Left renal pelvis (tissue), 4 donors: ENCODE measurements at regions not wholly inside any gene's neighbourhood (a gene's known extent, or its start where the extent isn't known, plus 50 kb on each side); places are given as distances from the start of the nearest gene placed in this dataset.

Source experiments
- DNase-seq, 4 donors: peaks; one replicate each; pipeline ENCODE4 v3.0.0-alpha.2; 2013; ENCODE audit warnings: low read depth in 4 of 4, low spot score in 3 of 4

DNA sequence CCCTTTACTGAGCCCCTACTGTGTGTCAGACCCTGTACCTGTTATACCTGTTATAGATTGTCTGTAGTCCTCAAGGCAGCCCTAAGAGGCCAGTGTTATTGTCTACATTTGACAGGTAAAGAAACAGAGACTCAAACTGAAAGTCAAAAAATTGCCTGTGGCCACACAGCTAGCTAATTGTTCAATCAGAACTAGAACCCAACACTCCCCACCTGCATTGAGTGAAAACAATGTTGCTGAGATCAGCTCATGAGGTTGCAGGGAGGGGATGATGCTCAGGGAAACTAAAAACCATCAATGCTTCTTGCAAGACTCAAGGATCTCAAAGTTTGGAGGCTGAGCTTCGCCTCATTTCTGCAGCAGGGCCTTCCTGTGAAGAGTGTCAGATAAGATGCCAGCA is 109.5 kb upstream of the LMO4 start:
- no peak for DNase-seq

DNA sequence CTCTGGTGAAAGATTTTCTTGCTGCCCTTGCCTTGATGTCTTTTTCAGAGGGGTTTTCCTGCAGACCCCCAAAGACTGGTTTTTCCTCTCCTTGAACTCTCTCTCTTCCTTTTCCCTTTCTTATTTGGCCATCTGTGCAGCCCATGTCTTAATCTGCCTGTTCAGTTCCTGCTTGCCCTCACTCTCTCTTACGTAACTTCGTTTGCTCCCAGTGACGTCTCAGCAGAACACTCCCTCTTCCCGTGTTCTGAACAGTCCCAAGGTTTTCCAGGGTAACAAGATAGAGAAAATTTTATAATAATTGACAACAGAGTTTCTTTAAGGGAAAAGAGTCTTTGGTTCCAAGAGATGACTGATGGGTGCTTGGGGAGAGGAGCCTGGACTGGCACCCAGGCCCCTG is 109.1 kb upstream of the LMO4 start:
- DNase-seq = no peak

DNA sequence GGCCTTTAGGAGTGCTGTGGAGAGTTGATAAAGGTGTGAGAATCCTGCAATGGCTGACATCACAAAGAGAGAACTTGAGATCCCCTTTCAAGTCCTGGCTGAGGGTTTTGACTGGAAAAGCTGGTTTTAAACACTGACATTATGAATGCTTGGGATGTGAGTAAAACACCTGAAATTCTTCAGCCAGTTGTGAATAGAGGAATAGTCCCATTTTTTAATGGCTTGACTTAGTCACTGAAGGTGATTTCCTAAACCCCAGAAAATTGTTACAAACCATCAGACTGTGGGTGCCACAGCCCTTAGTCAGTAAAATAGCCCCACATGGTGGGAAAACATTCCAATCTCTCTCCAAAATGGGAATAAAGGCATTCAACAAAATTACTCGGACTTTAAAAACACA is 107.7 kb upstream of the LMO4 start:
- DNase-seq = no peak

DNA sequence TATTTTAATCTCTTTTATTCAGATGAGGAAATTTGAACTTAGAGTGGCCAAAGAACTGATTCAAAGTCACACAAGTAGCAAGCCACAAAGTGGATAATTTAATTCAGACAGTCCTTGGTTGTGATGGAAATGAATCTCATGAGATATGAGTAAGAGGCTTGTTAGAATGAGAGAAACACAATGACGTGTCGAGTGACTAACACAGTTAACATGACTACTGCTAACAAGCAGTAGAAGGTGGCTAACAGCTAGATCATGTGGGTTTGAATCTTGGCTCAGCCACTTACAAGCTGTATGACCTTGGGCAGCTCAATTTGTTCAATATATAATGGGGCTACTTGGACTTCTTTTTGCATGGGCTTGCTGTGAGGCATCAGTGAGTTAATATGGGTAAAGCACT is 104.5 kb upstream of the LMO4 start:
- no peak for DNase-seq

DNA sequence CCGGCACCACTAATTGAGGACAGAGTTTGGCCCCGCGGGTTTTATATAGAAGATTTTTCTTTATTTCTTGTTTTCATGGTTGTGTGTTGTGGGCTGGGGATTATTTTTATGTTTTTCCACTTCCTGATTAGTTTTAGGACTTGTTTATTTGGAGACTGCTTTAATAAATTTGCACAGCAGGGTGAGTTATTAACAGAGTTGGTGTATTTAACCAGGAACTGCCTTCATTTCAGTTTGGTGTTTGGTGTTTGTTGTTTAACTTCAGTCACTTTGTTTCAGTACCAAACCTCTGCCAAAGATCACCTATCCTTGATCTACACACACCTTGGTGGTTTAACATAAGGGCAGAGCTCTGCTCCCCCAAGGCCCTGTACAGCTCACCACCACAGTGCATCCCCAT is 103.5 kb upstream of the LMO4 start:
- DNase-seq = no peak

DNA sequence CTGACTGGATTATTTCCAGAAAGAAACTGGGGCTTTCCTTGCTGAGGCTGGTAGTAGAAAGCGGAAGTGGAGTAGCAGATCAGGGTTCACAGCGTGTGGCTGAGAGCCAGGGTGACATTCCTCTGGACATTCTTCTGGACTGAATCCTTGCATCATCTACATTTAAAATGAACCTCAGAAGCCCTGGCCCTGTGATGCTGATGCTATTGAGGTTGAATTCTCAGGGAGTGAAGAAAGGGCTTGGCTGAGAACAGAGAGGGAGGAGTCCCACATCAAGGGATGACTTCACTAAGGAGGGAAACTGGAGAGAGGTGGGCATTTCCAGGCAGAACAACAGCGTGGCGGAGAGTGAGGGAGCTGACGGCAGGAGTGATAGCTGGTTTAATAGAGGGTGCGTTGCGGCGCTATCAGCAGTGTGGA is 102.3 kb upstream of the LMO4 start:
- DNase-seq = peak; percentile 42 to 61 (median 53)

DNA sequence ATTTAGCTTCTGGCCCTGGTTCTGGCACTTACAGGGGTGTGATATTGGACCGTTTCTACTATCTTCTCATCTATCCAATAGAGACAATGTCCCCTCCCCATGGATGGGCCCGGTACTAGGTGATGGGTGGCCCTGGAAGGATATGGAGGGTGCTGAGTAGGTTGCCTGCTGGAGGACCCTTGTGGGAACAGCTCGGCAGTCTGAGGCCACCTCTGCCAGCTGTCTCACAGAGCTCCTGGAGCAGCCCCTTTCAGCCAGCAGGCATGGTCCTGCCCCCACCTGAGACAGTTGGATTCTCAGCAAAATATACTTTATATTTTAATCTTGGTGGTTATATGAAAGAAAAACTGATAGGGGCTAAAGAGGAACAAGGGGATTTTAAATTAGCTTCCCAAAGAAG is 101.0 kb upstream of the LMO4 start:
- no peak for DNase-seq

DNA sequence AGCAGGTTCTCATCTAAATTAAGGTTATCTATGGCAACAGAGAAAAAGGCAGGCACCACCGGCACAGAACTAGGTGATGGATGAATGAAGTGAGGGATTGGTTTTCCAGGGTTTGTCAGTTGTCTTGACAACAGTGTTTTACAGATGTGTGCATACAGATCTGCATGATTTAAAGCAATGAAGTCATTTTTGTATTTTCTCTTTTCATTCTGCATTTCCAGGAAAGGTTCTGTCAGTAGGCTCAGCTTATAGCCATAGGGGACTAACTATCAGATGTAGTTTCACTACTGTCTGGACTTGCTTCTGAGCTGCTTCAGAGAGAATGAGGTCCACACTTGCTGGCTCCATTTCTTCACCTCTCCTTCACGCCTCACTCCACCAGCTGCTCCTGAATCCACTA is 98.2 kb upstream of the LMO4 start:
- DNase-seq = no peak

DNA sequence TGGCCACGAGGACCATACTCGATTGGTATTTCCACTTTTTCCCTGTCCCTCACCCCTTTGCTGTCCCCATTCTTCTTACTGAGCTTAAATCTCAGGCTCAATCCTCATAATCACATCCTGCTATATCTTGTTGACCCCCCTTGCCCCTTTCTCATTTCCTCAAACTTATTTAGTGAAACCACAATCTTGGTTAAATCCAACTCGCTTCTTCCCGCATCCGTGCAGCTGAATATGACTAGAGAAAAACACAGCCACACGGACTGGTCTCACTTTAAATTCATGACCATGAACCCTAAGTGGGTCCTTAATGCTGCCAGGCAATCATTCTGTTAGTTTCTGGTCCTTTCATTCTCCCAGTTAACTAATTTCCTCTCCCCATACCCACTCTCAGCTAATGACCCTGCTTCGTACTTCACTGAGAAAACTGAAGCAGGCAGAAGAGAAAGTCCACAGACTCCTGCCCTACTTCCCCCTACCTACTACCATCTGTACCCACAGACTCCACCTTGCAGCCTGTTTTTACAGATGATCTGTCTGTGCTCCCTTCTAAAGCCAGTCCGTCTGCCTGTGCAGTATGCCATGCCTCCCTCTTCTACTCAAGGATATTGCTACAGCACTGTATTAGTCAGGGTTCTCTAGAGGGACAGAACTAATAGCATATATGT is 96.8 kb upstream of the LMO4 start:
- DNase-seq = no peak

DNA sequence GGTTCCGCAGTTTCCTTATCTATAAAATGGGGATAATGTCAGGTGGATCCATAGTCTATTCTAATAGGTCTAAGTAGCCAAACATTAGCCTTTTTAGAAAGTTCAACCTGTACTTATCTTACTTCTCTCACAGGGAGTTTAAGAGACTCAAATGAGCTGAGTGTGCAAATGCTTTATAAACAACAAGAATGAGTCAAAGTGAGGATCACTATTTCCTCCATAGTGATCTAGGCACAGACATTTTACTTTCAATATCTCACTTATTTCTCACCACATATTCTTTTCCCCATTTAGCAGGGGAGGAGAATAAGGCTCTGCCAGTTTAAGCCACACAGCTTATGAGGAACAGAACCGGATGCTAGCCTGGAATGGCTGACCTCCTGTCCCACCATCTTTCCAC is 92.1 kb upstream of the LMO4 start:
- DNase-seq = no peak

DNA sequence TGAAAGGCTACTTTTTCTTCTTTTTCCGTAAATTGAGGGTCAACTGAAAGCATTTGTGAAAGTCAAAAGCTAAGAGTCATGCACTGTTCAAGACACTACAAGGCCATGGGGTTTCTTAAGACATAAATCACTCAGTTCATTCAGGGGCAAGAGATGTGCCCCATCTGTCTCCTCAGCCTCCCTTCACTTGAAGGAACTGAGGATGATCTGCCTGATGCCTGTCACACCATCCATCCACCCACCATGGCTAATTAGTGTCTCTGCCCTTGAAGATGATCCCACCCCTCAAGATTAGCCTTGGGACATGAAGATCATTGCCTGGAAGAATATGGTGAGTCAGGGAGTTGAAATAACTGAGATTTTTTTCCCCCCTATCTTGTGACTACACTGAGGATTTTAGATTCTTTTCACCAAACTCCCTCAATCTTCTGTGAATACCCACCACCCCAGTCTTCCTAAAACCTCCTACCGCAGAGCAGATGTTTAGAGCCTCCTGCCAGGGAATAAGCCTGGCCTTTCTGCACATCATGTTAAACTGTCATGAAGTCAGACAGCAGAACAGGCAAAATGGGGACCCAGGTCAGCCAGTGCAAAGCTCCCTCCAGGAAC is 88.6 kb upstream of the LMO4 start:
- DNase-seq = no peak

DNA sequence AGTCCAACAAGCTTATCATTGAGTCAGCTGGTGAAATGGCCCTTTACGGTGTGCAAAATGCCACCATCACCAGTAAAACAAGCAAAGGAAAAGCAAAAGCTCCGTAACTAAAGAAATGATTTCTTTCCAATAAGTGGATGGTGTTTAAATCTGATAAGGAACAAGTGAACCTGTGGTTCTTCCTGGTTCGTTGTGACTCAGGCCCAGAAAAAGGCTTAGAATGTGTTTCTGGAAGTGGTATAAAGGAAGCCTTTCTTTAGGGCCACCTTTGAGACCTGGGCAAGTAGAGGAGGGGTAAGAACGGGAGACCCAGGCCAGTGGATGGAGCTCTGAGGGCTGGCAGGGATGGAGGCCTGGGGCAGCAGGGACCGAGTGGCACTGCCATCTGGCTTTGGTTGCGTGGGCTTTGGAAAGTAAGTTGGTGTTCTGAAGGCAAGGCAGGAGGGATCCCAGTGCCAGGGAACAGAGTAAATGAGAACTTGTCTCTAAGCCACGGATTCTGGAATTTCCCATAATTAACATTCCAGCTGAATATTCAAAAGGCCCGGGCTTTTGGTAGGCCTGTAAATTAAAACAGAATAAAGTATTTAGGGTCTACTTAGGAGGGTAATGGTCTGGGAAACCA is 87.9 kb upstream of the LMO4 start:
- no peak for DNase-seq

DNA sequence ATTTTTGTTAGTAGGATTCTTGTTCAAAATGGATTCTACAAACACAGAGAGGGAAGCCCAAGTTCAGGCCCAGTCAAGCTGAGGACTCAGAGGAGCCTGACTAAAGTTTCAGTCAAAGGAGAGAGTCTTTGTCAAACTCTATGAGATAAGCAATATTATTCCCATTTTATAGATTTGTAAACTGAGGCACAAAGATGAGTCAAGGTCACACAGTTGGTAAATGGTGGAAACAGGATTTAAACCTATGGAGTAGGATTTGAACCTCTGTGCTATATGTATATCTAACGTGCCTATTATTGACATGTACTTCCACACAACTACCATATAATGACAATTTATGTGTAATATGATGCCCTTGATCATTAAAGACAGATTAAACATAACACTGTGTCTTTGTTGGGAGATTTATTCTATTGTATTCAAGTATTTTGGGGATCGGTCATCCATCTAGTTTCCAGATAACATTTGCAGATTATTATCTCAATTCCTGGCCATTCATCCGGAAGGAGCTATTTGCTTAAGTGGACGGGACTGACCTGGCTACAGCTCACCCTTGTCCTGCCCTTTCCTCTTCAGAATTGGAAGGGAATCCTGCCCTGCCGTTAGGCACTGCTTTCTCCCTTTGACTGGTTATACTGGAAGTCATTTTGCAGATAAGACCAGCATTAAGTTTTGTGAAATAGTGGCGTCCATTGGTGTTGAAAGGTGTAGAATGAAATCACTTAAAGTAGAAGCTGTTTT is 86.1 kb upstream of the LMO4 start:
- no peak for DNase-seq

DNA sequence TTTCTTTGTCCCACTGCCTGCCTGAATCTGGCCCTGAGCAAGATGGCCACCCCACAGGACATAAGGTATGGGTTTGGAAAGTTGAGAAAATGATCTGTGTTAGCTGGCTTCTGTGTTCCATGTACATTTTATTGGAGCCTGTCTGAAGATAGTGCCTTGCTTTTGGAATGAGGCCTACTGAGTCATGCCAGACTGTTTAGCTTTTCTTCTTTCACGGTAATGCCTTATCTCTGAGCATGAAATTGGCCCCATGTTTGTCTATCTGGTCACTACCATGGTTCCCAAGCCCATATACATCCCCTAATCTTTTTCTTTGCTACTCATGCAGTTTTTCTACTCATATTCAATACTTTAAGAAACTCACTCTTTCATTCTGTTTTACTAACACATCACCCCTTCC is 85.1 kb upstream of the LMO4 start:
- DNase-seq = no peak

DNA sequence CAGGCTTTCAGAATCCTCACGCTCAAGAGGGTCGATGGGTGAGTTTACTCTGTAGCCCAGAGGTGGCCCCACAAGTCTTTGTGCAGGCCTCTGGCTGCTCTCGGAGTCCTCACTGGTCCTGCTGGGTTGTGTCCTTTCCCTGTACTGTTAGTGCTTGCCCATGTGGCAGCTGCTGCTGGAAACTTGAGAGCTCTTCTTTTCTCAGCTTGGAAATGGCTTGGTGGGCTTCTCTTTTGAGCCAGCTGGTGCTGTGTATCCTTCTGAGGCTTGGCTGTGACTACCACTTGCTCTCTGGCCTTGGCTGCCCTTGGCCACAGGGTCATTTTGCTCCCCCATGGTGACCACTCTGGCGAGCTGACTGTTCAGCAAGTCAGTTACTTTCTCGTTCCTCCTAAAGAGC is 82.2 kb upstream of the LMO4 start:
- no peak for DNase-seq

DNA sequence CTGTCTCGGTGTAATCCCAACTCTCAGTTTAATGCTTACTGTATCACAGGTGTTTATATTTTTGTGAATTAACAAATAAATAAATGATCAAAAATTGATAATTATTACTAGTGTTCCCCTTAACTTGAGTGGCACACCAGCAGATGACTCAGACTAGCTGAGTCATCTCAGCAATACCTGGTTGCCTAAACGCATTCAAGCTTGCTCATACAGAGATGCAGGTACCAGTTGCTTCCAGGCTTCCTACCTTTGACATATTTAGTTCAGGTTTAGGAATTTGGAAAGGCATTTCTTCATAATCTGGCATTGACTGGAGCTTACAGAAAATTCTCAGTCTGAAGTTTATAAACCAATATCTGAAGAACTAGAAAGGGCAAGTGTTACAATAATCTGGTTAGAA is 78.9 kb upstream of the LMO4 start:
- DNase-seq = no peak

DNA sequence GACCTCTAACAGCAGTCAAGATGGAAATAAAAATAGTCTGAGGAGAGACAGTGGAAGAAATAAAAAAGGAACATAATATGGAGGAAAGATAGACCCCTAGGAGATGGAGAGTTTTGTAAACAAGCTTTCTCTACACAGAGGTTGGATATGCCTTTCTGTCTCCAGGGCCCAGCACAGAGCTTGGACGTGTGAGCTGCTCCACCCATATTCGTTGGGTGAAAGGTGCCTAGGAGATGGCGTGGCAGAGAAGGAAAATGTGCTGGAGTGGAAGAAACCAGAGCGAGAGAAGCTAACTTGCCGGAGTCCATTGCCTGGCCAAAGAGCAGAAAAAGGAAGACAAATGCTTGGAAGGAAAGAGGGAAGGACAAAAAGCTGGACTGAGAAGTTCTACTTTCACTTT is 78.3 kb upstream of the LMO4 start:
- DNase-seq = no peak

DNA sequence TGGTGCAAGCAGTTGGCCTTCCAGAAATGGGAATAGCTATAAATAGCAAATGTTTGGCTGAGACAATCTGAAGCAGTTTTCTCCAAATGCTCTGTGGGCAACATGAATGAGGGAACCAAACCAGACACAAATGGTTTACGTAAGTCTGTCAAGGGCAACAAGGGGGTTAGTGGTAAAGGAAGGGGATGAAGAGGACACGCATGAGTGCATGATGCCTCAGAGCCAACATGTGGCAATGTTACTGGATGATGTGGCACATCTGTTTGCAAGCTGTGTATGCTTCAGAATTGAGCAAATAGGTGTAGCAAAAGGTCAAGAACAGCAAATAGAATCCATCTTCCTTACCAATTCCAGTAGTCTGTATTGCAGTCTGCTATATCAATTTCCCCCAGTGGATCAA is 76.3 kb upstream of the LMO4 start:
- DNase-seq = no peak

DNA sequence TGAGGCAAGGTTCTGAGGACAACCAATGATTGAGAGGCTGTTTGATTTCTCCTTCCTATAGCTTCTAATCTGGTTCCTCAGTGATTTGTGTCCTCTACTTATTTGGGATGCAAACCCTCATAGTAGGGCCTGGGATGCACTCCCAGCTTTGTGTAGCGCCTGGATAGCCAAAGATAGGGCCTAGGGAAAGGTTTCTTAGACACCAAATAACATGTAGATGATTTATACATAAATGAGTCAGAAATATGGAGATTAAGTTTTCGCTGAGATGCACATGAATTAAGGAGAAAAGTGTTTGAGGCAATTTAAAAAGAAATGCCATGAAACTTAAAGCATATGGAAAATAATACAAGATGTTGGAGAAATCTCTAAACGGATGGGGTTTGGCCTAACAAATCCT is 66.0 kb upstream of the LMO4 start:
- DNase-seq = no peak

DNA sequence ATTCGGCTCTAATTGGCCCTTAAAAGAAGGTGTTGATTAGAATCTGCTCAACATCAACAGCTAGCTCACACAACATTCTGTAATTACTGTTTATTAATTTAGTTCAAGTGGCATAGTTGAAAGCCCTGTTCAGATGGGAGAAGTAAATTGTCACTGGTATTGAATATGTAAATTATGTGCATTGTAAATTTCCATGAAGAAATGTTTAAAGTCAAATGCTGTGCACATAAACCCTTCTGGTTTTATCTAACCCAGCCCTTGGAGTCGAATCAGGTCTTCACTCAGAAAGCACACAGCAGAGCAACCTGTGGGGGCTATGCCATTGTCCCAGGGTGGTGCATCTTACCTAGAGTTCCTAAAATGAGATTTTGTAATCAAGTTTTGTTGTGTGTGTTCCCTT is 65.4 kb upstream of the LMO4 start:
- no peak for DNase-seq

DNA sequence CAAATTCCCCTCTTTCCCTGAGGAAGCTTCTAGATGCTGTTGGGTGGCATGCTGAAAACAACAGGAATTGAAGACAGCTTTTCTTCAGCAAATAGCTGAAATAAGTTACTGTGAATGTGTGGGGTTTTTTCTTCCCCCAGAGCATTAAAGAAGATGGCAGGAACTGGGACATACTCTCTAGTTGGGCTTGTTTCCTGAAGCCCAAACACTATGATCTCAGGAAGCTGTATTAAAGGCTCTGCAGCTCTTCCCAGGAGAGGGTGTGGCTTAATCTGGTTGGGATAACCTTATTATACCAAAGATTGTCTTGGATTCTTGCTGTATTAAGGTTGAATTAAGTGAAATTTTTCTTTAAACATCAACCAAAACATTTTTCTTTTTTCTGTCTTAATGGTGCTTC is 64.9 kb upstream of the LMO4 start:
- DNase-seq = no peak

DNA sequence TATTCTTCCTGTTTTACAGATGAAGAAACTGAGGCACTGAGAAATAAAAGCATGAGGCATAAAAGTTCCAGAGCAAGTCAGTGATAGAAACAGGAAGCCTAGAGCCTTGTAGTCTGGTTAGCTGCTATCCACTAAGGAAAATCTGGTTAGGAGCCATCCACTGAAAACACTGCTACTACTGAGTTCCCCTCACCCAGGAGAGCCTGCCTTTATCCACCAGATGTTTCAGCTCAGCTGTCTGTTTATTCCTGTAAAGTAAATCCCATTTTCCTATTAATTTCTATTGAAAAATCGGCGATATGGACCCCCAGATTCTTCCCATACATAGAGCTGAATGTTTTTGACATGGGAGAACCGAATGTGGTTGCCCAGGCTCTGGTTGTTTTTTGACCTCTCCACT is 63.7 kb upstream of the LMO4 start:
- no peak for DNase-seq
